ENCODE measurements at regions not wholly inside any gene's neighbourhood (a gene's known extent, or its start where the extent isn't known, plus 50 kb on each side); places are given as distances from the start of the nearest gene placed in this dataset.
"Not testable (repeated sequence)": the region's sequence is repeated elsewhere in the genome, so short reads cannot be mapped to it uniquely, and the experiment has no call there.

DNA sequence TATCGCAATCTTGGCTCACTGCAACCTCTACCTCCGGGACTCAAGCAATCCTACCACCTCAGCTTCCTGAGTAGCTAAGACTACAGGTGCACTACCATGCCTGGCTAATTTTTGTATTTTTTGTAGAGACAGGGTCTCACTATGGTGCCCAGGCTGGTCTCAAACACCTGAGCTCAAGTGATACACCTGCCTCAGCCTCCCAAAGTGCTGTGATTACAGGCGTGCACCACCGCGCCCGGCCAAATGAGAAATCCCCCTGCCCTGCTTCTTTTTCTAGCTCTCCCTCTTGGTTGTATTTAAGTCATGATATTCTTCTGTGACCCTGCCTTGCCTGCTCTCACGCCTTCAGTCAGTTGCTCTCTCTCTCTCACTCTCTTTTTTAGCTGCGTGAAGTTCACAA lies 157.0 kb upstream of the SH3BP4 start:
- no peak for TF ChIP-seq ZFP3 (CRISPR knock-in tag; IDR thresholded peaks at IDR 0.05)
- no peak for ATAC-seq

DNA sequence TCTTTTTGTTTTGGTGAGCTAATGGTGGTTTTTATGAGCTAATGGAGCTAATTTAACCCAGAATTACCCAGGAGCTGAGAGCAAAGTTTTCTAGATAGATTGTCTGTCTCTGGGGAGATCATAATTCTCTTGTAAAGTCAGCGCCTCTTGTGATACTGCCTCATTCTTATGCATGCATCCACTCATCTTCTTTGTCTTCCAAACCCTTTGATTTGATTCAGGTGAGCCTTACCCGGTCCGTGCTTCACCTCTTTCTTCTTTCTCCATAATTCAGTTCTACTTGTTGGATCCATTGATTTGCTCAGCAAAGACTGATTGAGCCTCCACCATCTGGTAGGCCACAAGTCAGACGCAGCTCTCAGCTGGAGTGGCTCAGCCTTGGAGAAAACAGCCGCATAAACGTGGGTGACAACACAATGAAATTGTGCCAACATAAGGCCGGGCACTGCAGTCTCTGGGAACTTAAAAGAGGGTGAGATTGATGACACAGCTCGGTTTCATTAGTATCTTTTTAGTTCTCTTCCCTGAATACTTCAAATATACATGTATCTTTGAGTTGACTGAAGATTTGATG lies 158.5 kb upstream of the SH3BP4 start:
- ATAC-seq, result no peak
- TF ChIP-seq ESRRG (CRISPR knock-in tag; IDR thresholded peaks at IDR 0.05) (no peak), TCF4 (CRISPR knock-in tag; IDR thresholded peaks at IDR 0.05; ENCODE audit: borderline replicate concordance) (no peak), ZNF70 (CRISPR knock-in tag; IDR thresholded peaks at IDR 0.05) (no peak), GLIS3 (CRISPR knock-in tag; IDR thresholded peaks at IDR 0.05) (no peak)

DNA sequence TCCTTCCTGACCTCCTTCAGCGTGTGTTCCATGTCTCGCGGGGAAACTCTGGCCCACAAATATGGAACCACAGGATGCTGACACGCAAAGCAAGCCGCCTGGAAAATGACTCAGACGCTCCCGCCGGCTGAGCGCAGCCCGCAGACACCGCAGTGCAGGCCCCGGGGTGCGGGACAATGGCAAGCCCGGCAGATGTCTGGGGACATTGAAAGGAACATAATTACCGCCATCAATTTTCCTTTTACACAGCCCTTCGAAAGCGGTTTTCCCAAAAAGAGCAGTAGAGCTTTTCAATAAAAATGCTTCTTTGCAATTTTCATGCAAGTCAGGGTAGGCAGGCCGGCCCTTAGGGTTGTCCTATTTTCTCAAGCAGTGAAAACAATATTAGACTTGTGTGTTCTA lies 159.2 kb upstream of the SH3BP4 start:
- TF ChIP-seq, protein P1, sequence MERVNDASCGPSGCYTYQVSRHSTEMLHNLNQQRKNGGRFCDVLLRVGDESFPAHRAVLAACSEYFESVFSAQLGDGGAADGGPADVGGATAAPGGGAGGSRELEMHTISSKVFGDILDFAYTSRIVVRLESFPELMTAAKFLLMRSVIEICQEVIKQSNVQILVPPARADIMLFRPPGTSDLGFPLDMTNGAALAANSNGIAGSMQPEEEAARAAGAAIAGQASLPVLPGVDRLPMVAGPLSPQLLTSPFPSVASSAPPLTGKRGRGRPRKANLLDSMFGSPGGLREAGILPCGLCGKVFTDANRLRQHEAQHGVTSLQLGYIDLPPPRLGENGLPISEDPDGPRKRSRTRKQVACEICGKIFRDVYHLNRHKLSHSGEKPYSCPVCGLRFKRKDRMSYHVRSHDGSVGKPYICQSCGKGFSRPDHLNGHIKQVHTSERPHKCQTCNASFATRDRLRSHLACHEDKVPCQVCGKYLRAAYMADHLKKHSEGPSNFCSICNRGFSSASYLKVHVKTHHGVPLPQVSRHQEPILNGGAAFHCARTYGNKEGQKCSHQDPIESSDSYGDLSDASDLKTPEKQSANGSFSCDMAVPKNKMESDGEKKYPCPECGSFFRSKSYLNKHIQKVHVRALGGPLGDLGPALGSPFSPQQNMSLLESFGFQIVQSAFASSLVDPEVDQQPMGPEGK (CRISPR knock-in tag; IDR thresholded peaks at IDR 0.05; ENCODE audit: borderline replicate concordance), result no peak
- no peak for TF ChIP-seq ZNF70 (CRISPR knock-in tag; IDR thresholded peaks at IDR 0.05)
- TF ChIP-seq RARB (CRISPR knock-in tag; IDR thresholded peaks at IDR 0.05), result no peak
- no peak for TF ChIP-seq ARNTL (CRISPR knock-in tag; IDR thresholded peaks at IDR 0.05; ENCODE audit: borderline replicate concordance, low read depth)
- no peak for TF ChIP-seq ISL1 (CRISPR knock-in tag; IDR thresholded peaks at IDR 0.05)
- TF ChIP-seq TOX (CRISPR knock-in tag; IDR thresholded peaks at IDR 0.05; ENCODE audit: borderline replicate concordance), result no peak
- TF ChIP-seq, protein P2, sequence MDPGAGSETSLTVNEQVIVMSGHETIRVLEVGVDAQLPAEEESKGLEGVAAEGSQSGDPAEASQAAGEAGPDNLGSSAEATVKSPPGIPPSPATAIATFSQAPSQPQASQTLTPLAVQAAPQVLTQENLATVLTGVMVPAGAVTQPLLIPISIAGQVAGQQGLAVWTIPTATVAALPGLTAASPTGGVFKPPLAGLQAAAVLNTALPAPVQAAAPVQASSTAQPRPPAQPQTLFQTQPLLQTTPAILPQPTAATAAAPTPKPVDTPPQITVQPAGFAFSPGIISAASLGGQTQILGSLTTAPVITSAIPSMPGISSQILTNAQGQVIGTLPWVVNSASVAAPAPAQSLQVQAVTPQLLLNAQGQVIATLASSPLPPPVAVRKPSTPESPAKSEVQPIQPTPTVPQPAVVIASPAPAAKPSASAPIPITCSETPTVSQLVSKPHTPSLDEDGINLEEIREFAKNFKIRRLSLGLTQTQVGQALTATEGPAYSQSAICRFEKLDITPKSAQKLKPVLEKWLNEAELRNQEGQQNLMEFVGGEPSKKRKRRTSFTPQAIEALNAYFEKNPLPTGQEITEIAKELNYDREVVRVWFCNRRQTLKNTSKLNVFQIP (CRISPR knock-in tag; IDR thresholded peaks at IDR 0.05; ENCODE audit: borderline replicate concordance, low read depth), result no peak
- TF ChIP-seq GLIS3 (CRISPR knock-in tag; IDR thresholded peaks at IDR 0.05), result no peak
- no peak for TF ChIP-seq SNAI2 (CRISPR knock-in tag; IDR thresholded peaks at IDR 0.05)
- TF ChIP-seq, protein P3, sequence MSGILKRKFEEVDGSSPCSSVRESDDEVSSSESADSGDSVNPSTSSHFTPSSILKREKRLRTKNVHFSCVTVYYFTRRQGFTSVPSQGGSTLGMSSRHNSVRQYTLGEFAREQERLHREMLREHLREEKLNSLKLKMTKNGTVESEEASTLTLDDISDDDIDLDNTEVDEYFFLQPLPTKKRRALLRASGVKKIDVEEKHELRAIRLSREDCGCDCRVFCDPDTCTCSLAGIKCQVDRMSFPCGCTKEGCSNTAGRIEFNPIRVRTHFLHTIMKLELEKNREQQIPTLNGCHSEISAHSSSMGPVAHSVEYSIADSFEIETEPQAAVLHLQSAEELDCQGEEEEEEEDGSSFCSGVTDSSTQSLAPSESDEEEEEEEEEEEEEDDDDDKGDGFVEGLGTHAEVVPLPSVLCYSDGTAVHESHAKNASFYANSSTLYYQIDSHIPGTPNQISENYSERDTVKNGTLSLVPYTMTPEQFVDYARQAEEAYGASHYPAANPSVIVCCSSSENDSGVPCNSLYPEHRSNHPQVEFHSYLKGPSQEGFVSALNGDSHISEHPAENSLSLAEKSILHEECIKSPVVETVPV (CRISPR knock-in tag; IDR thresholded peaks at IDR 0.05), result no peak
- no peak for TF ChIP-seq OSR1 (CRISPR knock-in tag; IDR thresholded peaks at IDR 0.05)
- TF ChIP-seq, protein P4, sequence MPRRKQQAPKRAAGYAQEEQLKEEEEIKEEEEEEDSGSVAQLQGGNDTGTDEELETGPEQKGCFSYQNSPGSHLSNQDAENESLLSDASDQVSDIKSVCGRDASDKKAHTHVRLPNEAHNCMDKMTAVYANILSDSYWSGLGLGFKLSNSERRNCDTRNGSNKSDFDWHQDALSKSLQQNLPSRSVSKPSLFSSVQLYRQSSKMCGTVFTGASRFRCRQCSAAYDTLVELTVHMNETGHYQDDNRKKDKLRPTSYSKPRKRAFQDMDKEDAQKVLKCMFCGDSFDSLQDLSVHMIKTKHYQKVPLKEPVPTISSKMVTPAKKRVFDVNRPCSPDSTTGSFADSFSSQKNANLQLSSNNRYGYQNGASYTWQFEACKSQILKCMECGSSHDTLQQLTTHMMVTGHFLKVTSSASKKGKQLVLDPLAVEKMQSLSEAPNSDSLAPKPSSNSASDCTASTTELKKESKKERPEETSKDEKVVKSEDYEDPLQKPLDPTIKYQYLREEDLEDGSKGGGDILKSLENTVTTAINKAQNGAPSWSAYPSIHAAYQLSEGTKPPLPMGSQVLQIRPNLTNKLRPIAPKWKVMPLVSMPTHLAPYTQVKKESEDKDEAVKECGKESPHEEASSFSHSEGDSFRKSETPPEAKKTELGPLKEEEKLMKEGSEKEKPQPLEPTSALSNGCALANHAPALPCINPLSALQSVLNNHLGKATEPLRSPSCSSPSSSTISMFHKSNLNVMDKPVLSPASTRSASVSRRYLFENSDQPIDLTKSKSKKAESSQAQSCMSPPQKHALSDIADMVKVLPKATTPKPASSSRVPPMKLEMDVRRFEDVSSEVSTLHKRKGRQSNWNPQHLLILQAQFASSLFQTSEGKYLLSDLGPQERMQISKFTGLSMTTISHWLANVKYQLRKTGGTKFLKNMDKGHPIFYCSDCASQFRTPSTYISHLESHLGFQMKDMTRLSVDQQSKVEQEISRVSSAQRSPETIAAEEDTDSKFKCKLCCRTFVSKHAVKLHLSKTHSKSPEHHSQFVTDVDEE (CRISPR knock-in tag; IDR thresholded peaks at IDR 0.05), result no peak
- no peak for ATAC-seq

DNA sequence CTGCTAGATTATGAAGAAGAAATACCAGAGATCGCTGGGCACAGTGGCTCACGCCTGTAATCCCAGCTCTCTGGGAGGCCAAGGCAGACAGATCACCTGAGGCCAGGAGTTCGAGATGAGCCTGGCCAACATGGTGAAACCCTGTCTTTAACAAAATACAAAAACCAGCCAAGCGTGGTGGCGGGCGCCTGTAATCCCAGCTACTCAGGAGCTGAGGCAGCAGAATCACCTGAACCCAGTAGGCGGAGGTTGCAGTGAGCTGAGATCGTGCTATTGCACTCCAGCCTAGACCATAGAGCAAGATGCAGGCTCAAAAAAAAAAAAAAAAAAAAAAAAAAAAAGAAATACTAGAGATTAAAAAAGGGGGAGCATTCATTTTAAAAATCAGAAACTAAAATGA lies 159.7 kb upstream of the SH3BP4 start:
- not testable (repeated sequence) for ATAC-seq

DNA sequence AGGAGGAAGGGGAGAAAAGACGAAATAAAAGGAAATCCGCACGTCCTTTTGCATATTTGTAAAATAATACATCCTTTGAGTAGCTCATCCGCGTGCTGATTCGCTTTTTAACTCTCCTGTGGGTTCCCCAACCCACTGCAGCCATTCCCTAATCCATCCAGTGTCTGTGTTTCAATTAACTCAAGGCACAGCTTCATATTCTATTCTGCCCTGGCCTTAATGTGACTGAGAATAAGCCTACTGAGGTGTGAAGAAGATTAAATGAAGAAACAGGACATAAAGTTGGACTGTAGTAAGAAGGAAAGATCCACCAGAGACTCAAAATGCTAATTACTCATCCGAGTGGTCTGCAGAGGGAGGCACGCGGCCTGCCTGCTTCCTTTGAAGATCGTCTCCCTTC lies 161.4 kb upstream of the SH3BP4 start:
- TF ChIP-seq CSDC2 (CRISPR knock-in tag; IDR thresholded peaks at IDR 0.05) (no peak), TOX (CRISPR knock-in tag; IDR thresholded peaks at IDR 0.05; ENCODE audit: borderline replicate concordance) (no peak), GLIS3 (CRISPR knock-in tag; IDR thresholded peaks at IDR 0.05) (no peak), ZNF565 (CRISPR knock-in tag; conservative IDR thresholded peaks at IDR 0.05; ENCODE audit: low read depth) (no peak), OSR1 (CRISPR knock-in tag; IDR thresholded peaks at IDR 0.05) (no peak), PPARA (CRISPR knock-in tag; IDR thresholded peaks at IDR 0.05; ENCODE audit: borderline replicate concordance) (no peak), ZNF8 (CRISPR knock-in tag; IDR thresholded peaks at IDR 0.05) (no peak), ISL1 (CRISPR knock-in tag; IDR thresholded peaks at IDR 0.05) (no peak)
- TF ChIP-seq, protein P1 (CRISPR knock-in tag; IDR thresholded peaks at IDR 0.05; ENCODE audit: borderline replicate concordance), result no peak
- no peak for ATAC-seq

Measured in SK-N-SH treated with all-trans-retinoic acid at 6 μM for 48 hours (cell line).